ENCODE measurements at regions not wholly inside any gene's neighbourhood (a gene's known extent, or its start where the extent isn't known, plus 50 kb on each side); places are given as distances from the start of the nearest gene placed in this dataset.

- no peak for TF ChIP-seq ZNF510 (tag by site-specific recombination; IDR thresholded peaks at IDR 0.05; ENCODE audit: insufficient replicate concordance)
- no peak for TF ChIP-seq PATZ1 (tag by site-specific recombination; IDR thresholded peaks at IDR 0.05)
- no peak for TF ChIP-seq ZNF558 (tag by site-specific recombination; IDR thresholded peaks at IDR 0.05)
- no peak for TF ChIP-seq ZNF785 (tag by site-specific recombination; IDR thresholded peaks at IDR 0.05)
- TF ChIP-seq ZNF175 (tag by site-specific recombination; IDR thresholded peaks at IDR 0.05) = no peak
- no peak for TF ChIP-seq RBAK (tag by site-specific recombination; IDR thresholded peaks at IDR 0.05)
- no peak for TF ChIP-seq ZSCAN18 (tag by site-specific recombination; IDR thresholded peaks at IDR 0.05)
- TF ChIP-seq WT1 (tag by site-specific recombination; IDR thresholded peaks at IDR 0.05) = no peak
- no peak for TF ChIP-seq ZNF624 (tag by site-specific recombination; IDR thresholded peaks at IDR 0.05)
- TF ChIP-seq BCL11B (tag by site-specific recombination; IDR thresholded peaks at IDR 0.05; ENCODE audit: low read depth) = no peak
- TF ChIP-seq ZNF830 (tag by site-specific recombination; IDR thresholded peaks at IDR 0.05; ENCODE audit: low read depth) = no peak
- TF ChIP-seq ZNF140 (tag by site-specific recombination; IDR thresholded peaks at IDR 0.05) = no peak
- TF ChIP-seq OSR2 (tag by site-specific recombination; IDR thresholded peaks at IDR 0.05) = no peak
- TF ChIP-seq ZNF16 (tag by site-specific recombination; IDR thresholded peaks at IDR 0.05; ENCODE audit: low read depth) = no peak
- no peak for TF ChIP-seq ZNF514 (tag by site-specific recombination; IDR thresholded peaks at IDR 0.05)
- no peak for TF ChIP-seq ZNF76 (tag by site-specific recombination; IDR thresholded peaks at IDR 0.05; ENCODE audit: borderline replicate concordance, low read depth)
- no peak for TF ChIP-seq SP3 (tag by site-specific recombination; IDR thresholded peaks at IDR 0.05)
- TF ChIP-seq ZNF777 (tag by site-specific recombination; IDR thresholded peaks at IDR 0.05; ENCODE audit: borderline replicate concordance) = no peak
- TF ChIP-seq, protein P1, sequence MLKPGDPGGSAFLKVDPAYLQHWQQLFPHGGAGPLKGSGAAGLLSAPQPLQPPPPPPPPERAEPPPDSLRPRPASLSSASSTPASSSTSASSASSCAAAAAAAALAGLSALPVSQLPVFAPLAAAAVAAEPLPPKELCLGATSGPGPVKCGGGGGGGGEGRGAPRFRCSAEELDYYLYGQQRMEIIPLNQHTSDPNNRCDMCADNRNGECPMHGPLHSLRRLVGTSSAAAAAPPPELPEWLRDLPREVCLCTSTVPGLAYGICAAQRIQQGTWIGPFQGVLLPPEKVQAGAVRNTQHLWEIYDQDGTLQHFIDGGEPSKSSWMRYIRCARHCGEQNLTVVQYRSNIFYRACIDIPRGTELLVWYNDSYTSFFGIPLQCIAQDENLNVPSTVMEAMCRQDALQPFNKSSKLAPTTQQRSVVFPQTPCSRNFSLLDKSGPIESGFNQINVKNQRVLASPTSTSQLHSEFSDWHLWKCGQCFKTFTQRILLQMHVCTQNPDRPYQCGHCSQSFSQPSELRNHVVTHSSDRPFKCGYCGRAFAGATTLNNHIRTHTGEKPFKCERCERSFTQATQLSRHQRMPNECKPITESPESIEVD (tag by site-specific recombination; IDR thresholded peaks at IDR 0.05) = no peak
- no peak for TF ChIP-seq ZNF548 (tag by site-specific recombination; IDR thresholded peaks at IDR 0.05)
- TF ChIP-seq, protein P2, sequence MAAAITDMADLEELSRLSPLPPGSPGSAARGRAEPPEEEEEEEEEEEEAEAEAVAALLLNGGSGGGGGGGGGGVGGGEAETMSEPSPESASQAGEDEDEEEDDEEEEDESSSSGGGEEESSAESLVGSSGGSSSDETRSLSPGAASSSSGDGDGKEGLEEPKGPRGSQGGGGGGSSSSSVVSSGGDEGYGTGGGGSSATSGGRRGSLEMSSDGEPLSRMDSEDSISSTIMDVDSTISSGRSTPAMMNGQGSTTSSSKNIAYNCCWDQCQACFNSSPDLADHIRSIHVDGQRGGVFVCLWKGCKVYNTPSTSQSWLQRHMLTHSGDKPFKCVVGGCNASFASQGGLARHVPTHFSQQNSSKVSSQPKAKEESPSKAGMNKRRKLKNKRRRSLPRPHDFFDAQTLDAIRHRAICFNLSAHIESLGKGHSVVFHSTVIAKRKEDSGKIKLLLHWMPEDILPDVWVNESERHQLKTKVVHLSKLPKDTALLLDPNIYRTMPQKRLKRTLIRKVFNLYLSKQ (tag by site-specific recombination; IDR thresholded peaks at IDR 0.05; ENCODE audit: borderline replicate concordance) = no peak
- TF ChIP-seq ZEB2 (tag by site-specific recombination; IDR thresholded peaks at IDR 0.05) = no peak
- peak; percentile 58 for TF ChIP-seq ZNF629 (tag by site-specific recombination; IDR thresholded peaks at IDR 0.05)
- no peak for TF ChIP-seq SP7 (tag by site-specific recombination; IDR thresholded peaks at IDR 0.05)
- TF ChIP-seq HOXA7 (CRISPR knock-in tag; IDR thresholded peaks at IDR 0.05; ENCODE audit: borderline replicate concordance) = no peak
- TF ChIP-seq ZNF184 (tag by site-specific recombination; IDR thresholded peaks at IDR 0.05) = no peak
- TF ChIP-seq ZNF132 (tag by site-specific recombination; IDR thresholded peaks at IDR 0.05; ENCODE audit: borderline replicate concordance) = no peak
- TF ChIP-seq ATF2 (tag by site-specific recombination; IDR thresholded peaks at IDR 0.05; ENCODE audit: low read depth) = peak; percentile 24; the same call in 1 of the 2 replicates
- no peak for TF ChIP-seq ZNF362 (tag by site-specific recombination; IDR thresholded peaks at IDR 0.05)
These were observed 98.1 kb upstream of the SH3BP4 start (continued) for GRCh38 chr2:234853729-234854128.

All from HEK293 (cell line).